ENCODE measurements at regions not wholly inside any gene's neighbourhood (a gene's known extent, or its start where the extent isn't known, plus 50 kb on each side); places are given as distances from the start of the nearest gene placed in this dataset.

- H2BK15ac ChIP-seq (ENCODE audit: low read depth, low read length), result no peak overlapping the region
- no peak overlapping the region for H3K14ac ChIP-seq (replicated peaks; ENCODE audit: low read depth, low read length)
- H2BK120ac ChIP-seq (ENCODE audit: low read depth, low read length), result no peak overlapping the region
- no peak overlapping the region for H4K8ac ChIP-seq (ENCODE audit: low read depth in 2 of 2, low read length in 2 of 2)
- H3K23ac ChIP-seq (ENCODE audit: low read depth, low read length), result no peak overlapping the region
- H3K4me2 ChIP-seq (ENCODE audit: low read depth, low read length), result no peak overlapping the region
- no peak overlapping the region for H2BK5ac ChIP-seq (ENCODE audit: low read depth, low read length, poor library complexity, severe bottlenecking)
- no peak overlapping the region for H2AFZ ChIP-seq (replicated peaks; ENCODE audit: low read length, poor library complexity)
- CTCF ChIA-PET, result no interaction called here
- BruUV-seq (replicated peaks), result no TSS peak
- intact Hi-C loops (cut with micrococcal nuclease) (no loop called here), dilution Hi-C loops (cut with HindIII; ENCODE audit: low sequenced_read_pairs, unreplicated experiment) (no loop called here), in situ Hi-C loops (cut with MboI; ENCODE audit: low sequenced_read_pairs) (no loop called here)
- no CpG with 5 or more reads among the region's 9 CpGs for WGBS, 2 experiments (ENCODE audit: extremely low coverage in 2 of 2, insufficient read length in 1 of 2)
- no peaks in the 10 kb centered on the region for H3K79me1 ChIP-seq (ENCODE audit: low read depth in 1 of 2, low read length in 2 of 2)
- H3K36me3 ChIP-seq (ENCODE audit: control insufficient read depth, insufficient read depth, low read length), result no peaks in the 10 kb centered on the region
- no peak overlapping the region for H2AK9ac ChIP-seq (replicated peaks; ENCODE audit: low read depth, low read length, poor library complexity)
- H3K18ac ChIP-seq (ENCODE audit: low read depth, low read length), result no peak overlapping the region
- H2AK5ac ChIP-seq (ENCODE audit: low read depth, low read length), result no peak overlapping the region
- no peak overlapping the region for H3K56ac ChIP-seq (ENCODE audit: extremely low read depth, insufficient read depth, low read length)
- POLR2A ChIA-PET (ENCODE audit: unreplicated experiment), result no interaction called here
- H4K20me1 ChIP-seq (ENCODE audit: insufficient read depth, low read length), result no peaks in the 10 kb centered on the region
- no peak overlapping the region for H3K4ac ChIP-seq (ENCODE audit: low read depth, low read length)
- 0 out of 2 replicates have a peak, but pooled peaks cover 3% of the 10 kb centered on the region for H3K9me1 ChIP-seq (ENCODE audit: insufficient read depth, low read length)
- no peak overlapping the region for H3K27ac ChIP-seq (ENCODE audit: insufficient read depth, low read length)
- H3K9ac ChIP-seq (ENCODE audit: low read depth, low read length), result no peak overlapping the region
- H3K4me3 ChIP-seq (ENCODE audit: insufficient read depth, low read depth, low read length), result no peak overlapping the region
- H3K27me3 ChIP-seq (ENCODE audit: control insufficient read depth, insufficient read depth, low read length), result peaks cover 7% of the 10 kb centered on the region
- ATAC-seq (ENCODE audit: low read depth) (no peak), DNase-seq (no peak)
- H4K5ac ChIP-seq (ENCODE audit: low read depth, low read length), result no peak overlapping the region
- no peaks in the 10 kb centered on the region for H3K9me3 ChIP-seq (ENCODE audit: control insufficient read depth, insufficient read depth, low read length)
- H4K91ac ChIP-seq (ENCODE audit: insufficient read depth, low read depth, low read length), result no peak overlapping the region
- TF ChIP-seq MXI1 (IDR thresholded peaks at IDR 0.05; ENCODE audit: borderline replicate concordance, low read depth, low read length) (no peak), NFE2L2 (IDR thresholded peaks at IDR 0.05; ENCODE audit: low read depth, low read length) (no peak), CHD1 (IDR thresholded peaks at IDR 0.05; ENCODE audit: low read depth, low read length) (no peak), MAZ (IDR thresholded peaks at IDR 0.05; ENCODE audit: borderline replicate concordance, low read depth, low read length) (no peak), POLR2A (IDR thresholded peaks at IDR 0.05; ENCODE audit: low read depth, low read length) (no peak), ELK1 (IDR thresholded peaks at IDR 0.05; ENCODE audit: borderline replicate concordance, low read depth, low read length) (no peak), CEBPB (IDR thresholded peaks at IDR 0.05; ENCODE audit: low read depth, low read length) (no peak), USF2 (IDR thresholded peaks at IDR 0.05; ENCODE audit: low read depth, low read length) (no peak), FOS (IDR thresholded peaks at IDR 0.05; ENCODE audit: low read depth, low read length) (no peak), MAFK (IDR thresholded peaks at IDR 0.05; ENCODE audit: low read depth, low read length) (no peak), SMC3 (IDR thresholded peaks at IDR 0.05; ENCODE audit: low read depth, low read length) (no peak), RFX5 (IDR thresholded peaks at IDR 0.05; ENCODE audit: low read depth, low read length) (no peak), CTCF (conservative IDR thresholded peaks at IDR 0.05; ENCODE audit: low read depth, low read length) (no peak), RCOR1 (IDR thresholded peaks at IDR 0.05; ENCODE audit: insufficient replicate concordance, low read length) (no peak), BHLHE40 (IDR thresholded peaks at IDR 0.05; ENCODE audit: low read depth, low read length) (no peak), RAD21 (IDR thresholded peaks at IDR 0.05; ENCODE audit: low read length) (no peak)
- no peaks in the 10 kb centered on the region for H3K4me1 ChIP-seq (ENCODE audit: control insufficient read depth, insufficient read depth, low read length)
- no peak overlapping the region for H2BK20ac ChIP-seq (ENCODE audit: low read depth, low read length)
Observed at GRCh38 chr5:38071831-38072694, 186.3 kb upstream of the EGFLAM start.
